WTC11 (cell line): ENCODE measurements at regions not wholly inside any gene's neighbourhood (a gene's known extent, or its start where the extent isn't known, plus 50 kb on each side); places are given as distances from the start of the nearest gene placed in this dataset.

Experiments used
- ATAC-seq: fragments of 200-7000 bp; cut with Tn5 transposase; 2 replicates; pipeline ENCODE4 v1.10.0; 2021; ENCODE audit warnings: mild to moderate bottlenecking, moderate library complexity
- CTCF ChIA-PET: fragments of 300-600 bp; sonication (Branson Sonifier 250); formaldehyde crosslinking; loops from one replicate; lab custom pipeline; 2021; ENCODE audit warnings: antibody characterized with exemption; lab: Charles Lee
- POLR2A ChIA-PET: fragments of 350-600 bp; sonication (Branson Sonifier 250); formaldehyde crosslinking; loops from one replicate; lab custom pipeline; 2021; ENCODE audit warnings: antibody characterized with exemption; lab: Charles Lee
- DNase-seq: peaks from one replicate; pipeline ENCODE4 v3.0.0; 2021; ENCODE audit warnings: low spot score
- H3K27ac Mint-ChIP-seq: 2 replicates; pipeline ENCODE4 v1.8.0; 2021; ENCODE audit warnings: mixed read lengths
- H3K27me3 Mint-ChIP-seq: 2 replicates; pipeline ENCODE4 v1.8.0; 2021; ENCODE audit warnings: low read depth, mild to moderate bottlenecking, moderate library complexity, mixed read lengths
- H3K36me3 Mint-ChIP-seq: 2 replicates; pipeline ENCODE4 v1.8.0; 2021; ENCODE audit warnings: mixed read lengths
- H3K4me1 Mint-ChIP-seq: 2 replicates; pipeline ENCODE4 v1.8.0; 2022; ENCODE audit warnings: mixed read lengths
- H3K4me3 Mint-ChIP-seq: 2 replicates; pipeline ENCODE4 v1.8.0; 2021; ENCODE audit warnings: mild to moderate bottlenecking, moderate library complexity, mixed read lengths
- H3K9me3 Mint-ChIP-seq: 2 replicates; pipeline ENCODE4 v1.8.0; 2021; ENCODE audit warnings: mixed read lengths
- AR ChIP-seq: fragments of 250-450 bp; sonication (Bioruptor Pico); IDR thresholded peaks from 2 replicates; pipeline ENCODE4 v1.9.0; 2021; ENCODE audit warnings: mild to moderate bottlenecking
- ATF6 ChIP-seq: sonication (generic); formaldehyde crosslinking; IDR thresholded peaks from 2 replicates; pipeline ENCODE4 v1.8.1; 2023; ENCODE audit warnings: mild to moderate bottlenecking, missing genetic modification reagents
- CBFB ChIP-seq: sonication (generic); formaldehyde crosslinking; IDR thresholded peaks from 2 replicates; pipeline ENCODE4 v1.8.1; 2022; ENCODE audit warnings: mild to moderate bottlenecking, low read depth, missing genetic modification reagents
- E2F4 ChIP-seq: sonication (generic); formaldehyde crosslinking; IDR thresholded peaks from 2 replicates; pipeline ENCODE4 v1.8.1; 2022; ENCODE audit warnings: low read depth, mild to moderate bottlenecking, moderate library complexity, missing genetic modification reagents, borderline replicate concordance
- ELF4 ChIP-seq: sonication (generic); formaldehyde crosslinking; IDR thresholded peaks from 2 replicates; pipeline ENCODE4 v1.8.1; 2022; ENCODE audit warnings: low read depth, mild to moderate bottlenecking, moderate library complexity, missing genetic modification reagents
- EMX1 ChIP-seq: fragments of 250-450 bp; sonication (Bioruptor Pico); IDR thresholded peaks from 2 replicates; pipeline ENCODE4 v1.8.0; 2021; ENCODE audit warnings: mild to moderate bottlenecking
- GABPB1 ChIP-seq: sonication (generic); formaldehyde crosslinking; IDR thresholded peaks from 2 replicates; pipeline ENCODE4 v1.8.1; 2023; ENCODE audit warnings: mild to moderate bottlenecking, missing genetic modification reagents
- GTF2I ChIP-seq: fragments of 250-450 bp; sonication (Bioruptor Pico); conservative IDR thresholded peaks from 2 replicates; pipeline ENCODE4 v1.4.0; 2021; ENCODE audit warnings: mild to moderate bottlenecking
- IRF2 ChIP-seq: sonication (generic); formaldehyde crosslinking; IDR thresholded peaks from 2 replicates; pipeline ENCODE4 v1.8.0; 2022; ENCODE audit warnings: low read depth, missing genetic modification reagents, borderline replicate concordance
- JUN ChIP-seq: sonication (generic); formaldehyde crosslinking; IDR thresholded peaks from 2 replicates; pipeline ENCODE4 v1.8.0; 2023; ENCODE audit warnings: mild to moderate bottlenecking, missing genetic modification reagents
- NFATC4 ChIP-seq: fragments of 250-450 bp; sonication (Bioruptor Pico); IDR thresholded peaks from 2 replicates; pipeline ENCODE4 v1.9.0; 2021; ENCODE audit warnings: mild to moderate bottlenecking
- NR1H2 ChIP-seq: sonication (generic); formaldehyde crosslinking; IDR thresholded peaks from 2 replicates; pipeline ENCODE4 v1.9.0; 2021; ENCODE audit warnings: mild to moderate bottlenecking, moderate library complexity, missing genetic modification reagents
- NR3C1 ChIP-seq: sonication (generic); formaldehyde crosslinking; conservative IDR thresholded peaks from 2 replicates; pipeline ENCODE4 v1.8.1; 2023; ENCODE audit warnings: low read depth, mild to moderate bottlenecking, missing genetic modification reagents
- PRRX2 ChIP-seq: fragments of 250-450 bp; sonication (Bioruptor Pico); IDR thresholded peaks from 2 replicates; pipeline ENCODE4 v1.8.0; 2021; ENCODE audit warnings: mild to moderate bottlenecking
- SMAD4 ChIP-seq: sonication (generic); formaldehyde crosslinking; IDR thresholded peaks from 2 replicates; pipeline ENCODE4 v1.8.0; 2022; ENCODE audit warnings: mild to moderate bottlenecking, missing genetic modification reagents
- TCF7 ChIP-seq: sonication (generic); formaldehyde crosslinking; IDR thresholded peaks from 2 replicates; pipeline ENCODE4 v1.8.0; 2022; ENCODE audit warnings: mild to moderate bottlenecking, low read depth, missing genetic modification reagents, moderate library complexity
- TP53 ChIP-seq: sonication (generic); formaldehyde crosslinking; IDR thresholded peaks from 2 replicates; pipeline ENCODE4 v1.8.1; 2023; ENCODE audit warnings: mild to moderate bottlenecking, missing genetic modification reagents
- ZMAT4 ChIP-seq: fragments of 250-450 bp; sonication (Bioruptor Pico); IDR thresholded peaks from 2 replicates; pipeline ENCODE4 v1.9.0; 2021; ENCODE audit warnings: mild to moderate bottlenecking
- ZNF138 ChIP-seq: sonication (generic); formaldehyde crosslinking; conservative IDR thresholded peaks from 2 replicates; pipeline ENCODE4 v1.8.1; 2022; ENCODE audit warnings: mild to moderate bottlenecking, moderate library complexity, missing genetic modification reagents
- ZNF416 ChIP-seq: fragments of 250-450 bp; sonication (Bioruptor Pico); IDR thresholded peaks from 2 replicates; pipeline ENCODE4 v1.9.0; 2021; ENCODE audit warnings: mild to moderate bottlenecking, inconsistent platforms
- ZNF671 ChIP-seq: fragments of 250-450 bp; sonication (Bioruptor Pico); IDR thresholded peaks from 2 replicates; pipeline ENCODE4 v1.8.0; 2021; ENCODE audit warnings: mild to moderate bottlenecking
- TF ChIP-seq, protein P1 (sequence below): fragments of 250-450 bp; sonication (Bioruptor Pico); IDR thresholded peaks from 2 replicates; pipeline ENCODE4 v1.9.0; 2021; ENCODE audit warnings: moderate library complexity, mild to moderate bottlenecking, inconsistent platforms, borderline replicate concordance
- TF ChIP-seq, protein P2 (sequence below): fragments of 250-450 bp; sonication (Bioruptor Pico); IDR thresholded peaks from 2 replicates; pipeline ENCODE4 v2.1.2; 2022; ENCODE audit warnings: mild to moderate bottlenecking, moderate library complexity
- TF ChIP-seq, protein P3 (sequence below): fragments of 250-450 bp; sonication (Bioruptor Pico); conservative IDR thresholded peaks from 2 replicates; pipeline ENCODE4 v1.9.0; 2021; ENCODE audit warnings: mild to moderate bottlenecking

- TF ChIP-seq E2F4 (CRISPR knock-in tag) (no peak), PRRX2 (CRISPR knock-in tag) (peak; percentile 94), GTF2I (no peak), ZNF416 (CRISPR knock-in tag) (peak; percentile 91; the same call in 1 of the 2 replicates), JUN (CRISPR knock-in tag) (no peak), NFATC4 (CRISPR knock-in tag) (peak; percentile 93), AR (CRISPR knock-in tag) (peak; percentile 96), ZNF671 (peak; percentile 85), ZNF138 (CRISPR knock-in tag) (no peak)
- TF ChIP-seq, protein P1, sequence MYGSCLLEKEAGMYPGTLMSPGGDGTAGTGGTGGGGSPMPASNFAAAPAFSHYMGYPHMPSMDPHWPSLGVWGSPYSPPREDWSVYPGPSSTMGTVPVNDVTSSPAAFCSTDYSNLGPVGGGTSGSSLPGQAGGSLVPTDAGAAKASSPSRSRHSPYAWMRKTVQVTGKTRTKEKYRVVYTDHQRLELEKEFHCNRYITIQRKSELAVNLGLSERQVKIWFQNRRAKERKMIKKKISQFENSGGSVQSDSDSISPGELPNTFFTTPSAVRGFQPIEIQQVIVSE, result peak; percentile 86; the same call in 1 of the 2 replicates
- TF ChIP-seq, protein P2, sequence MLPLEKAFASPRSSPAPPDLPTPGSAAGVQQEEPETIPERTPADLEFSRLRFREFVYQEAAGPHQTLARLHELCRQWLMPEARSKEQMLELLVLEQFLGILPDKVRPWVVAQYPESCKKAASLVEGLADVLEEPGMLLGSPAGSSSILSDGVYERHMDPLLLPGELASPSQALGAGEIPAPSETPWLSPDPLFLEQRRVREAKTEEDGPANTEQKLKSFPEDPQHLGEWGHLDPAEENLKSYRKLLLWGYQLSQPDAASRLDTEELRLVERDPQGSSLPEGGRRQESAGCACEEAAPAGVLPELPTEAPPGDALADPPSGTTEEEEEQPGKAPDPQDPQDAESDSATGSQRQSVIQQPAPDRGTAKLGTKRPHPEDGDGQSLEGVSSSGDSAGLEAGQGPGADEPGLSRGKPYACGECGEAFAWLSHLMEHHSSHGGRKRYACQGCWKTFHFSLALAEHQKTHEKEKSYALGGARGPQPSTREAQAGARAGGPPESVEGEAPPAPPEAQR (CRISPR knock-in tag), result 0 out of 2 replicates have a peak, but pooled peaks have one; percentile 57
Measured at GRCh38 chr6:26225848-26226578, 138.8 kb downstream of the HFE start (continued).

GRCh38 chr6:26226579-26226967, 138.4 kb upstream of the BTN3A2 start:
- Mint-ChIP-seq H3K36me3 (no peaks in the 10 kb centered on the region), H3K4me1 (peaks cover 30% of the 10 kb centered on the region), H3K27ac (peak overlapping the region; percentile 92), H3K9me3 (no peaks in the 10 kb centered on the region), H3K27me3 (no peaks in the 10 kb centered on the region), H3K4me3 (peak overlapping the region; percentile 67)
- ChIA-PET POLR2A (interaction anchor here (0.6 to 7.9 kb wide), 16 partner anchors 9 to 1666 kb away, joined by 3 to 254 read pairs (median 20); a partner anchor contains a TSS), CTCF (interaction anchor here (0.9 kb wide), 1 partner anchor 11 kb away, joined by 3 read pairs; no protein-coding TSS in a partner anchor)
- ATAC-seq, result no peak
- no peak for DNase-seq
- TF ChIP-seq EMX1 (CRISPR knock-in tag), result no peak
- TF ChIP-seq TCF7, result no peak
- no peak for TF ChIP-seq ELF4 (CRISPR knock-in tag)
- TF ChIP-seq, protein P3, sequence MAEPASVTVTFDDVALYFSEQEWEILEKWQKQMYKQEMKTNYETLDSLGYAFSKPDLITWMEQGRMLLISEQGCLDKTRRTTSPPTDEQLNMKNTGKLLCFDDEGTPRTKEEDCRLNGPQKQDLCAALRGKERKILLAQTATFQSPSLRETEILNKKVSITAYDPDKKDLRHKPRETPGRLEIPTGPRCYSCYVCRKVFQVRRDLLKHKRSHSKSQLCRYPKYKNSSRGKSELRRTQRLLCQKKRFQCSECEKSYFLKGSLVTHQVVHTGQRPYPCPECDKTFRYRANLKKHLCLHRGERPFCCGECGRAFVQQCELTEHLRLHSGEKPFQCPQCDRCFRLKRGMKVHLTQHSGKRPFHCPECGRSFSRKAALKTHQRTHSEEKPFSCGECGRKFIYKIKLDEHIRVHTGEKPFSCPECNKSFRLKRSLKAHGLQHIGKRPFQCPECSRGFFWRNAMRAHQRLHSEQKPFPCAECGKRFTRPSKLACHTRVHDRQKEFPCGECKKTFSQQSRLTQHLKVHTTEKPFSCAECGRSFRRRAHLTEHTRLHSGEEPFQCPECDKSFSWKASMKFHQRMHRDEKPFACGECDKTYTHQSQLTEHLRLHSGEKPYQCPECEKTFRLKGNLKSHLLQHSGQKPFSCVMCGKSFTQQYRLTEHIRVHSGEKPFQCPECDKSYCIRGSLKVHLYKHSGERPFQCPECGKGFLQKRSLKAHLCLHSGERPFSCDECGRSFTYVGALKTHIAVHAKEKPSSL (CRISPR knock-in tag), result no peak
- no peak for TF ChIP-seq CBFB (CRISPR knock-in tag)
- no peak for TF ChIP-seq NR1H2
- no peak for TF ChIP-seq IRF2 (CRISPR knock-in tag)
- no peak for TF ChIP-seq ATF6 (CRISPR knock-in tag)
- no peak for TF ChIP-seq NR3C1
- TF ChIP-seq E2F4 (CRISPR knock-in tag), result no peak
- TF ChIP-seq TP53 (CRISPR knock-in tag), result no peak
- no peak for TF ChIP-seq GABPB1 (CRISPR knock-in tag)
- no peak for TF ChIP-seq ZMAT4 (CRISPR knock-in tag)
- TF ChIP-seq SMAD4 (CRISPR knock-in tag), result no peak
